ENCODE measurements at regions not wholly inside any gene's neighbourhood (a gene's known extent, or its start where the extent isn't known, plus 50 kb on each side); places are given as distances from the start of the nearest gene placed in this dataset.

DNA sequence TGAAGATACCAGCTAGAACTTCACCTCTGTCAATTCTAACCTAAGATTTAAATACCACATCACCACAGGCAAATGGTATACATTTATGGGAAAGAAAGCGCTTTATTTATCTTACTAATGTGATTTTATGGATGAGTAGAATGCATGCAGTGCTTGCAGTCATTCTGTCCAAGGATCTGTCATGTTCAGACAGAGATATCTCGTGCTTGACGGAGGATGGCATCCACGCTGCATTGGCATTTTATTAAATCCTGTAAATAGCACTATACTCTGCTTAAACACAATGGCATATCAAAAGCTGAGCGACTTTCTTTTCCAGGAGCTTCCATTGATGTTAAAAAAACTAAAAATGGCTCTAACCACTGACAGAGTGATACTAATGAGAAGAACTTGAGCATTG is 133.7 kb upstream of the CAV2 start:
- TF ChIP-seq EP300 (IDR thresholded peaks at IDR 0.05; ENCODE audit: borderline replicate concordance) (no peak), TCF12 (IDR thresholded peaks at IDR 0.05; ENCODE audit: low read depth) (no peak), FOXM1 (IDR thresholded peaks at IDR 0.05; ENCODE audit: borderline replicate concordance, low read depth) (no peak)

All from Ishikawa (cell line).